BE2C (cell line): ENCODE measurements at regions not wholly inside any gene's neighbourhood (a gene's known extent, or its start where the extent isn't known, plus 50 kb on each side); places are given as distances from the start of the nearest gene placed in this dataset.

Experiments
- DNase-seq: peaks from one replicate; pipeline ENCODE4 v3.0.0-alpha.2; 2020
- H3K27me3 ChIP-seq: fragments of 250-450 bp; sonication (Bioruptor Pico); 2 replicates; pipeline ENCODE4 v1.5.1; 2020; ENCODE audit warnings: mild to moderate bottlenecking
- H3K36me3 ChIP-seq: fragments of 250-450 bp; sonication (Bioruptor Pico); 2 replicates; pipeline ENCODE4 v1.5.1; 2020; ENCODE audit warnings: mild to moderate bottlenecking
- H3K4me1 ChIP-seq: fragments of 250-450 bp; sonication (Bioruptor Pico); 2 replicates; pipeline ENCODE4 v1.5.1; 2020
- H3K4me3 ChIP-seq: 2 replicates; pipeline ENCODE4 v1.5.1; 2011; ENCODE audit warnings: low read depth, low read length
- H3K9me3 ChIP-seq: fragments of 250-450 bp; sonication (Bioruptor Pico); 2 replicates; pipeline ENCODE4 v1.5.1; 2020
- CTCF ChIP-seq: IDR thresholded peaks from 2 replicates; pipeline ENCODE4 v1.5.1; 2012; ENCODE audit warnings: mild to moderate bottlenecking, low read depth, low read length

- DNase-seq, result no peak
- Histone ChIP-seq H3K27me3 (peaks cover 10% of the 10 kb centered on the region), H3K4me3 (no peak overlapping the region), H3K4me1 (no peaks in the 10 kb centered on the region), H3K9me3 (no peaks in the 10 kb centered on the region), H3K36me3 (no peaks in the 10 kb centered on the region)
- no peak for TF ChIP-seq CTCF
These were observed 120.9 kb downstream of the GLUL start for GRCh38 chr1:182270731-182271130.

- no peak overlapping the region for H3K4me3 ChIP-seq
- no peak for TF ChIP-seq CTCF
- no peaks in the 10 kb centered on the region for H3K36me3 ChIP-seq
- H3K27me3 ChIP-seq, result peaks cover 10% of the 10 kb centered on the region
- no peaks in the 10 kb centered on the region for H3K9me3 ChIP-seq
- no peak for DNase-seq
- H3K4me1 ChIP-seq, result no peaks in the 10 kb centered on the region
These were observed 122.5 kb downstream of the GLUL start for GRCh38 chr1:182269097-182269496.

- Histone ChIP-seq H3K4me1 (no peaks in the 10 kb centered on the region), H3K9me3 (no peaks in the 10 kb centered on the region), H3K4me3 (no peak overlapping the region), H3K27me3 (peaks cover 10% of the 10 kb centered on the region), H3K36me3 (no peaks in the 10 kb centered on the region)
- no peak for TF ChIP-seq CTCF
- DNase-seq, result no peak
These were observed 122.9 kb downstream of the GLUL start for GRCh38 chr1:182268669-182269068.

- Histone ChIP-seq H3K36me3 (no peaks in the 10 kb centered on the region), H3K4me1 (no peaks in the 10 kb centered on the region), H3K4me3 (no peak overlapping the region), H3K9me3 (no peaks in the 10 kb centered on the region), H3K27me3 (peaks cover 5% of the 10 kb centered on the region; the same call in 1 of the 2 replicates)
- no peak for TF ChIP-seq CTCF
- no peak for DNase-seq
These were observed 127.4 kb downstream of the GLUL start for GRCh38 chr1:182264185-182264584.

GRCh38 chr1:182263706-182264105, 127.9 kb downstream of the GLUL start:
- H3K4me1 ChIP-seq, result no peaks in the 10 kb centered on the region
- TF ChIP-seq CTCF, result no peak
- H3K36me3 ChIP-seq, result no peaks in the 10 kb centered on the region
- no peaks in the 10 kb centered on the region for H3K9me3 ChIP-seq
- no peak overlapping the region for H3K4me3 ChIP-seq
- DNase-seq, result no peak
- H3K27me3 ChIP-seq, result peaks cover 5% of the 10 kb centered on the region; the same call in 1 of the 2 replicates

GRCh38 chr1:182262425-182262824, 129.2 kb downstream of the GLUL start:
- TF ChIP-seq CTCF, result no peak
- no peaks in the 10 kb centered on the region for H3K36me3 ChIP-seq

More at GRCh38 chr1:182262425-182262824, 129.2 kb downstream of the GLUL start:
- Histone ChIP-seq H3K4me3 (no peak overlapping the region), H3K4me1 (0 out of 2 replicates have a peak, but pooled peaks cover under 1% of the 10 kb centered on the region), H3K27me3 (peaks cover 5% of the 10 kb centered on the region; the same call in 1 of the 2 replicates), H3K9me3 (no peaks in the 10 kb centered on the region)
- no peak for DNase-seq
